ENCODE measurements at regions not wholly inside any gene's neighbourhood (a gene's known extent, or its start where the extent isn't known, plus 50 kb on each side); places are given as distances from the start of the nearest gene placed in this dataset.

- H4K91ac ChIP-seq (replicated peaks; ENCODE audit: insufficient read length, low read length), result no peak overlapping the region
- H3K56ac ChIP-seq (replicated peaks; ENCODE audit: insufficient read length, low read depth, low read length), result no peak overlapping the region
- WGBS, 2 experiments (ENCODE audit: extremely low coverage in 1 of 2, insufficient coverage in 1 of 2, insufficient read length in 1 of 2, insufficient replicate concordance in 2 of 2, low coverage in 1 of 2, low lambda C conversion rate in 2 of 2, missing lambda C conversion rate in 1 of 2), result 91% methylated on average over 3 of the region's 3 CpGs; no CpG with 5 or more reads in 1 of the 2 experiments
- no peak overlapping the region for H2BK15ac ChIP-seq (ENCODE audit: low read length)
- no peak overlapping the region for H3K4me2 ChIP-seq (ENCODE audit: insufficient read depth in 1 of 2, low read depth in 2 of 2, low read length in 2 of 2)
- no peaks in the 10 kb centered on the region for H3K79me2 ChIP-seq (ENCODE audit: control insufficient read depth in 1 of 2, insufficient read depth in 2 of 2, low read length in 2 of 2)
- H3K9ac ChIP-seq (replicated peaks in 1 of 4; ENCODE audit: extremely low read depth in 1 of 4, low read depth in 3 of 4, low read length in 3 of 4), result no peak overlapping the region
- no peak overlapping the region for H3K4ac ChIP-seq (replicated peaks; ENCODE audit: insufficient read length, low read depth, low read length)
- H3K4me3 ChIP-seq (ENCODE audit: extremely low read depth in 1 of 4, insufficient read depth in 2 of 4, low read depth in 3 of 4, low read length in 4 of 4), result no peak overlapping the region
- no peak overlapping the region for H3K14ac ChIP-seq (ENCODE audit: insufficient read length)
- no peak for FAIRE-seq
- no peaks in the 10 kb centered on the region for H3K9me3 ChIP-seq (ENCODE audit: insufficient read depth in 2 of 2, low read depth in 1 of 2, low read length in 1 of 2)
- H2AK5ac ChIP-seq (ENCODE audit: low read depth, low read length), result no peak overlapping the region
- H2AFZ ChIP-seq (ENCODE audit: low read length), result no peak overlapping the region
- H3K27ac ChIP-seq (ENCODE audit: low read depth, low read length), result no peak overlapping the region
- ChIA-PET CTCF (ENCODE audit: partially characterized antibody) (interaction anchor here (0.6 kb wide), 2 partner anchors 832 to 896 kb away, joined by 3 read pairs; no protein-coding TSS in a partner anchor), POLR2A (ENCODE audit: partially characterized antibody) (no interaction called here)
- no peaks in the 10 kb centered on the region for H3K79me1 ChIP-seq (ENCODE audit: low read depth, low read length)
- H3K18ac ChIP-seq (ENCODE audit: extremely low read depth, low read length), result no peak overlapping the region
- no peak overlapping the region for H4K5ac ChIP-seq (ENCODE audit: insufficient read length, low read depth, low read length)
- H2BK5ac ChIP-seq (ENCODE audit: low read depth, low read length), result no peak overlapping the region
- H3K36me3 ChIP-seq (ENCODE audit: control insufficient read depth in 2 of 4, insufficient read depth in 4 of 4, low read length in 3 of 4), result no peaks in the 10 kb centered on the region
- no peaks in the 10 kb centered on the region for H4K20me1 ChIP-seq (replicated peaks in 1 of 2; ENCODE audit: control insufficient read depth in 1 of 2, insufficient read depth in 2 of 2, low read length in 2 of 2)
- no peak overlapping the region for H2BK20ac ChIP-seq (ENCODE audit: low read length)
- no peaks in the 10 kb centered on the region for H3K23me2 ChIP-seq (ENCODE audit: low read depth, low read length)
- no peak overlapping the region for H2BK12ac ChIP-seq (ENCODE audit: low read depth, low read length)
- no peak for DNase-seq (ENCODE audit: low read depth in 1 of 2, low spot score in 2 of 2)
- TF ChIP-seq POLR2AphosphoS5 (IDR thresholded peaks at IDR 0.05; ENCODE audit: low read depth, low read length) (no peak), BRCA1 (IDR thresholded peaks at IDR 0.05; ENCODE audit: low read depth, low read length) (no peak), RNF2 (IDR thresholded peaks at IDR 0.05; ENCODE audit: borderline replicate concordance, low read depth, low read length, missing control alignments, poor library complexity, severe bottlenecking) (no peak), SIRT6 (IDR thresholded peaks at IDR 0.05; ENCODE audit: low read length) (no peak), SIN3A (conservative IDR thresholded peaks at IDR 0.05 in 1 of 2, IDR thresholded peaks at IDR 0.05 in 1 of 2; ENCODE audit: low read depth in 1 of 2, low read length in 2 of 2) (no peak), RBBP5 (IDR thresholded peaks at IDR 0.05; ENCODE audit: borderline replicate concordance, low read depth, low read length) (no peak), TAF1 (IDR thresholded peaks at IDR 0.05; ENCODE audit: low read depth, low read length) (no peak), NRF1 (IDR thresholded peaks at IDR 0.05; ENCODE audit: low read depth, low read length) (no peak)
- no peaks in the 10 kb centered on the region for H3K27me3 ChIP-seq (replicated peaks in 1 of 4; ENCODE audit: control insufficient read depth in 3 of 4, extremely low read depth in 1 of 4, insufficient read depth in 3 of 4, low read length in 3 of 4)
- H4K8ac ChIP-seq (ENCODE audit: extremely low read depth, insufficient read depth, low read length), result no peak overlapping the region
- H3K4me1 ChIP-seq (replicated peaks in 1 of 4; ENCODE audit: control insufficient read depth in 3 of 4, insufficient read depth in 4 of 4, low read length in 3 of 4), result no peaks in the 10 kb centered on the region
- H2BK120ac ChIP-seq (replicated peaks; ENCODE audit: low read depth, low read length), result no peak overlapping the region
- H3K23ac ChIP-seq (ENCODE audit: insufficient read length), result no peak overlapping the region
These were observed 99.2 kb upstream of the KCNK2 start for GRCh38 chr1:214983126-214983869.
